Astrocyte of the cerebellum (primary cell): ENCODE measurements at regions not wholly inside any gene's neighbourhood (a gene's known extent, or its start where the extent isn't known, plus 50 kb on each side); places are given as distances from the start of the nearest gene placed in this dataset.

ENCODE experiments used
- DNase-seq: peaks from one replicate; pipeline ENCODE4 v3.0.0-alpha.2; 2011; ENCODE audit warnings: low read depth
- H3K4me3 ChIP-seq: 2 replicates; pipeline ENCODE4 v1.5.1; 2011; ENCODE audit warnings: mild to moderate bottlenecking, low read depth, low read length, moderate library complexity
- in situ Hi-C: cut with HindIII; loops from 2 replicates; pipeline ENCODE4 v1.10.0; 2017; ENCODE audit warnings: low sequenced_read_pairs
- TF ChIP-seq, protein P1 (sequence below): IDR thresholded peaks from 2 replicates; pipeline ENCODE4 v1.5.1; 2012; ENCODE audit warnings: low read length, low read depth, moderate library complexity, mild to moderate bottlenecking; ENCODE audit errors: missing control alignments

DNA sequence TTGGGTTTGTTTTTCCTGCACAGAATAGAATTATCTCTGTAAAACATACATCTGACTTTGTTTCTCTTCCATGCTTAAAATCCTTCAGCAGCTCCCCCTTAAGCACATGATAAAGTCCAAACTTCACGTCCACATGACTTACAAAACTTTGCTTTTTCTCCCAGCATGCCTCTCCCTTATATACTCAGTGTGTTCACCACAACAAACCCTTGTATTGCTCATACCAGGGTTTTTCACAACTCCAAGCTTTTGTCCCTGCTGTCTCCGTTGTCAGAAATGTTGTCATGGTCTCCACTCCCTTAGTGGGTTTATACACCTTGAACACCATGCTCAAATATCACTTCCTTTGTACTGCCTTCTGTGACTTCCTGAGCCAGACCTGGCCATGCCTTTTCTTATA is 91.1 kb upstream of the MITF start:
- H3K4me3 ChIP-seq, result no peak overlapping the region
- TF ChIP-seq, protein P1, sequence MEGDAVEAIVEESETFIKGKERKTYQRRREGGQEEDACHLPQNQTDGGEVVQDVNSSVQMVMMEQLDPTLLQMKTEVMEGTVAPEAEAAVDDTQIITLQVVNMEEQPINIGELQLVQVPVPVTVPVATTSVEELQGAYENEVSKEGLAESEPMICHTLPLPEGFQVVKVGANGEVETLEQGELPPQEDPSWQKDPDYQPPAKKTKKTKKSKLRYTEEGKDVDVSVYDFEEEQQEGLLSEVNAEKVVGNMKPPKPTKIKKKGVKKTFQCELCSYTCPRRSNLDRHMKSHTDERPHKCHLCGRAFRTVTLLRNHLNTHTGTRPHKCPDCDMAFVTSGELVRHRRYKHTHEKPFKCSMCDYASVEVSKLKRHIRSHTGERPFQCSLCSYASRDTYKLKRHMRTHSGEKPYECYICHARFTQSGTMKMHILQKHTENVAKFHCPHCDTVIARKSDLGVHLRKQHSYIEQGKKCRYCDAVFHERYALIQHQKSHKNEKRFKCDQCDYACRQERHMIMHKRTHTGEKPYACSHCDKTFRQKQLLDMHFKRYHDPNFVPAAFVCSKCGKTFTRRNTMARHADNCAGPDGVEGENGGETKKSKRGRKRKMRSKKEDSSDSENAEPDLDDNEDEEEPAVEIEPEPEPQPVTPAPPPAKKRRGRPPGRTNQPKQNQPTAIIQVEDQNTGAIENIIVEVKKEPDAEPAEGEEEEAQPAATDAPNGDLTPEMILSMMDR, result no peak
- DNase-seq, result no peak
- in situ Hi-C loops, result no loop called here

DNA sequence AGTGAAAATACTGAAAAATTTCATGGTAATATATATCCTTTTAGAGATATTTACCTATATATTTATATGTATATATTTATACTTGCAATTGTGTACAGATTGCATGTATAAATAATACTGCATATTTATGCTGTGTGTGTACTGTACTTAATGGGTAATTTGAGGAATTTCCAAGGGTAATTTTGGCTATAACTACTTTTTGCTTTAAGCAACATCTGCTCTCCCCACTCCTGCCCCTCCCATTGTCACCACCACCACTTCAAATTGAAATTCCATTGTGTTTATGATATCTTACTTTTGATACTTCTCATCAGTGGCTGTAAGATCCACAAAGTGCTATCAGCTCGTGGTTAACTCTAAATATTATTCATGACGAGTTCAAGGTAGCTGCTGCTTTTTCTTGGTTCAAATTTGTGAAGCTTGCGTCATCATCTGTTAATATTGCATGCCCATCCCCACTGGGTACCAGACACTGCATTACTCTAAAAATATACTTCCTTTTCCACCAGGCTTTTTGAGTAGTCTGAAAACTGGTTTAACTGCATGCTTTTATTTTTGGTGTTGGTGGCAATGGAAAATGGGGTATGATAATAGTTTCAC is 91.7 kb upstream of the MITF start:
- DNase-seq, result no peak
- in situ Hi-C loops, result no loop called here
- TF ChIP-seq, protein P1, result no peak
- no peak overlapping the region for H3K4me3 ChIP-seq

DNA sequence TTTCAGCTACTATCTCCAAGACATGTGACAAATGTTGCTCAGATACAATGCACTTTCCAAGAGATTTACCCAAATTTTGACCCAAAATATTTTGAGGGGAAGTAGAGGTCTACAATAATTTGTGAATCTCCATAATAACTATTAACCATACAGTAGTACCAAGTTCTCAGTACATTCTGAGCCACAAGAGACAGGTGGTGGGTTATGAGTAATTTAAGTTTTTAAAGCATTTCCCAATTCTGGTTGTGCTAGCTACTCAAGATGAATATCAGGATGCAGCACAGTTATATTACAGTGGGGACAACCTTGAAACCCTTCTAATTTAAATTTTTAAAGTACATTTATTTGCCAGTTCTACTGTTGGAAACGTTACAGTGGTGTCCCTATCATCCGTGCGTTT is 92.2 kb upstream of the MITF start:
- TF ChIP-seq, protein P1, result no peak
- no peak for DNase-seq
- in situ Hi-C loops, result no loop called here

DNA sequence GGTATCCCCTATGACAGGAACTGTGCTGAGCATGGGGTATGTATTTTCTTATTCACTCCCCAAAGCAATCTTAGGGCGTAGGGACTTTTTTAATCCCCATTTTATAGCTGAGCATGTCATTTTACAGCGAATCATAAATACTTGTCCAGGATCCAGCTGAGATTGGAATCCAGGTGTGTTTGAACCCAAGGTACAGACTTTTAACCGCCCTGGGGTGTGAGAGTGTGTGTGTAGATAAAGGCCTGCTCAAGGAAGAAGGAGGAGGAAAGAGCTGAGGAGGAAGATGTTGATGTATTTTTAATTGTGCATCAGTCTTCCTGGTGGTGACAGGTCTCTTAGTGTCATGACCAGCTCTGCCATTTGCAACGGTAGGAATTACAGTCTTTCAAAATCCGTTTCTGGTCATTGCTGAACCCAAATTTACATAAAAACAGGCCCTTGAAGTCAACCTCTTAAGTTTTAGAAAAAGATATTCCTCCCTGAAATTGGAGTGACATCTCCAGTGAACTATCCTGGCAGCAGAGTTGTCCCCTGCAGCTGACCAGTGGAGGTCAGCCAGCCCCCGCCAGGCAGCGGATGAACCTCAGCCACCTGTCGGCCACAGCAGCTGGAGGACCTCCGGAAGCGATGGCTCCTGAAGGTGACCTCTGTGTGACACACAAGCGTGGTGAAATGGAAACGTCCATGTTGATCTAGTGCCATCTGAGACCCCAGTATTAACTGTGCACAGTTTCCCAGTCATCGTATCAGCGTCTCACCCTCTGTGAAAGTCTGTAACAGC is 92.8 kb upstream of the MITF start:
- no peak for DNase-seq
- TF ChIP-seq, protein P1, result no peak
- H3K4me3 ChIP-seq, result no peak overlapping the region
- in situ Hi-C loops, result no loop called here

More for the DNA sequence above, 92.2 kb upstream of the MITF start:
- H3K4me3 ChIP-seq, result no peak overlapping the region

DNA sequence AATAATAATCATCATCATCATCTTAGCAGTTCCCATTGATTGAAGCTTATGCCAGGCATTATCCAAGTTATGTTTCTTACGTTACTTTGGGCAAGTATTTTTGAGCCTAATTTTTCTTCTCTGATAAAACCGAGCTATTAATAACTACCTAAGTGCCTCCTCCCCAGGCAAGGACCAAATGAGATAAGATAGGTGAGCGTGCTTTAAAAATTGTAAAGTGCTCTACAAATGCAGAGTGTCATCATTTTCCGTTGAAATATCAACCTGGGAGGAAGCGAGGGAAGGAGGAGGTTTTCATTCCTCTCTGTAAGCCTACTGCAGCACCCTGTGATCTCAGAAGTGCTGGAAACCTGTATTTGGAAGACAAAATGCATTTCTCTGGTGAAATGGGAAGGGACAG is 96.7 kb upstream of the MITF start:
- in situ Hi-C loops, result no loop called here
- H3K4me3 ChIP-seq, result no peak overlapping the region
- TF ChIP-seq, protein P1, result no peak
- DNase-seq, result no peak

DNA sequence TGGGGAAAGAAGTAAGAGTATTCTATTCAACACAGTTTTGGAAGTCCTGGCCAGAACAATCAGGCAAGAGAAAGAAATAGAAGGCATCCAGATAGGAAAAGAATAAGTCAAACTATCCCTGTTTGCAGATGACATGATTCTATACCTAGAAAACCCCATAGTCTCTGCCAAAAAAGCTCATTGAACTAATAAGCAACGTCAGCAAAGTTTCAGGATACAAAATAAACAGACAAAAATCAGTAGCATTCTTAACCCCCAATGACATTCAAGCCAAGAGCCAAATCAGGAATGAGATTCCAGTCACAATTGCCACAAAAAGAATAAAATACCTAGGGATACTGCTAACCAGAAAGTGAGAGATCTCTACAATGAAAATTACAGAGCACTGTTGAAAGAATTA is 99.4 kb upstream of the MITF start:
- DNase-seq, result no peak
- TF ChIP-seq, protein P1, result no peak
- no peak overlapping the region for H3K4me3 ChIP-seq
- in situ Hi-C loops, result no loop called here
